ENCODE measurements at regions not wholly inside any gene's neighbourhood (a gene's known extent, or its start where the extent isn't known, plus 50 kb on each side); places are given as distances from the start of the nearest gene placed in this dataset.

DNA sequence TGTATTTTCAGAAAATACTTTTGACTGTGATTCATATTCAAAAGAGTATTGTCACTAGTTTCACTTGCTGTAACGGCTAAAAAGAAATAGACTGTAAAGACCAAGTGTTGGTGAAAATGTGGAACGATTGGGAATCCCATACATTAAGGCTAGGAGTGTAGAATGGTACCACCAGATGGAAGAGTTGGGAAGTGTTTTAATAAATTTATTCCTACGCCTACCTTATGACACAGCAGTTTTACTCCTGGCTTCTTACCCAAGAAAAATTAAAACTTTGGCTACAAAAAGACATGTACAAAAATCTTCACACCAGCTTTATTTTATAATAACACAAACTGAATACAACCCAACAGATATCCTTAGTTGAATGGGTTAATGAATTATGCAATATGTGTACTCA, 256.2 kb downstream of the TAF11L14 start:
- TF ChIP-seq POLR2AphosphoS5 (IDR thresholded peaks at IDR 0.05; ENCODE audit: low read depth, low read length) (no peak), POLR2A (IDR thresholded peaks at IDR 0.05; ENCODE audit: low read depth, low read length) (no peak), TAF1 (IDR thresholded peaks at IDR 0.05; ENCODE audit: borderline replicate concordance, low read depth, low read length) (no peak)

All from GM12892 (cell line).